H1 (cell line): ENCODE measurements at regions not wholly inside any gene's neighbourhood (a gene's known extent, or its start where the extent isn't known, plus 50 kb on each side); places are given as distances from the start of the nearest gene placed in this dataset.

Experiments
- CTBP2 ChIP-seq: IDR thresholded peaks from 2 replicates; pipeline ENCODE4 v1.7.0; 2011; ENCODE audit warnings: borderline replicate concordance, mild to moderate bottlenecking, moderate library complexity, mixed read lengths, low read length; ENCODE audit not compliant: insufficient read depth, insufficient read length
- POU5F1 ChIP-seq: IDR thresholded peaks from 2 replicates; pipeline ENCODE4 v1.6.1; 2011; ENCODE audit warnings: low read depth, mild to moderate bottlenecking, low read length, moderate library complexity
- RXRA ChIP-seq: IDR thresholded peaks from 2 replicates; pipeline ENCODE4 v1.6.1; 2011; ENCODE audit warnings: low read depth, mild to moderate bottlenecking, low read length, moderate library complexity; ENCODE audit not compliant: insufficient read depth
- YY1 ChIP-seq: IDR thresholded peaks from 2 replicates; pipeline ENCODE4 v1.6.1; 2011; ENCODE audit warnings: low read depth, mild to moderate bottlenecking, low read length
- TF ChIP-seq, protein P1 (sequence below): IDR thresholded peaks from 2 replicates; pipeline ENCODE4 v1.6.1; 2012; ENCODE audit warnings: low read length, inconsistent platforms

DNA sequence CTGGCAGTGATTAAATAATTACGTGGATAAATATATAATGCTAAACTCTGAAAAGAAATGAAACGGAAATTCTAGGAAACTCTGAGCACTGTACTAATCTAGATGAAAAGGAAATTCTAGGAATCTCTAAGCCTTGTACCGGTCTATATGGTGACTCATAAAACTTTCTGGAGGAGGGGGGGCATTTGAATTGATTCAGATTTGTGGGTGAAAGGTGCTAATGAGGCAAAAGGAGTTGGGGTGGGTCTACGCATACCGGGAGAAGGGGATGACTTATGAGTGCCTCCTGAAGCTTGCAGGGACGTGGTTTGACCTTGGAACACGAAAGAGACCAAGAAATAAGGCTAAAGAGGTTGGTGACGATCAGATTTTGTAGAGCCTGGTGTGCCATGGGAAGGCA, 151.7 kb upstream of the CASK start (continued):
- TF ChIP-seq, protein P1, sequence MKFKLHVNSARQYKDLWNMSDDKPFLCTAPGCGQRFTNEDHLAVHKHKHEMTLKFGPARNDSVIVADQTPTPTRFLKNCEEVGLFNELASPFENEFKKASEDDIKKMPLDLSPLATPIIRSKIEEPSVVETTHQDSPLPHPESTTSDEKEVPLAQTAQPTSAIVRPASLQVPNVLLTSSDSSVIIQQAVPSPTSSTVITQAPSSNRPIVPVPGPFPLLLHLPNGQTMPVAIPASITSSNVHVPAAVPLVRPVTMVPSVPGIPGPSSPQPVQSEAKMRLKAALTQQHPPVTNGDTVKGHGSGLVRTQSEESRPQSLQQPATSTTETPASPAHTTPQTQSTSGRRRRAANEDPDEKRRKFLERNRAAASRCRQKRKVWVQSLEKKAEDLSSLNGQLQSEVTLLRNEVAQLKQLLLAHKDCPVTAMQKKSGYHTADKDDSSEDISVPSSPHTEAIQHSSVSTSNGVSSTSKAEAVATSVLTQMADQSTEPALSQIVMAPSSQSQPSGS, result no peak
- TF ChIP-seq CTBP2 (no peak), RXRA (no peak), YY1 (no peak), POU5F1 (no peak)
